BJ (cell line): ENCODE measurements at regions not wholly inside any gene's neighbourhood (a gene's known extent, or its start where the extent isn't known, plus 50 kb on each side); places are given as distances from the start of the nearest gene placed in this dataset.

Experiments used
- CTCF ChIA-PET: fragments of 350-600 bp; formaldehyde crosslinking; extraction: SDS; loops from one replicate; lab custom pipeline; 2021; ENCODE audit warnings: antibody characterized with exemption, inconsistent platforms; lab: Yijun Ruan, JAX
- POLR2A ChIA-PET: fragments of 300-600 bp; sonication (Branson Sonifier 250); formaldehyde crosslinking; extraction: SDS; loops from one replicate; lab custom pipeline; 2021; ENCODE audit warnings: antibody characterized with exemption; lab: Charles Lee
- DNase-seq: peaks from one replicate; pipeline ENCODE4 v3.0.0-alpha.2; 2011; ENCODE audit warnings: low read depth
- H3K27me3 ChIP-seq: 2 replicates; pipeline ENCODE4 v1.6.0; 2011; ENCODE audit warnings: low read length; ENCODE audit not compliant: control insufficient read depth, insufficient read depth
- H3K36me3 ChIP-seq: 2 replicates; pipeline ENCODE4 v1.5.1; 2011; ENCODE audit warnings: low read length; ENCODE audit not compliant: control insufficient read depth, insufficient read depth
- H3K4me3 ChIP-seq: 2 replicates; pipeline ENCODE4 v1.5.1; 2011; ENCODE audit warnings: low read depth, mild to moderate bottlenecking, control low read depth, low read length
- CTCF ChIP-seq: IDR thresholded peaks from 2 replicates; pipeline ENCODE4 v1.5.1; 2011; ENCODE audit warnings: low read depth, mild to moderate bottlenecking, control low read depth, inconsistent platforms, low read length, moderate library complexity; ENCODE audit not compliant: insufficient read depth

GRCh38 chr7:54332301-54332700 is 209.9 kb upstream of the VSTM2A start:
- no peaks in the 10 kb centered on the region for H3K27me3 ChIP-seq
- no peak for DNase-seq
- CTCF ChIA-PET, result no interaction called here
- H3K4me3 ChIP-seq, result no peak overlapping the region
- TF ChIP-seq CTCF, result no peak
- POLR2A ChIA-PET, result no interaction called here
- no peaks in the 10 kb centered on the region for H3K36me3 ChIP-seq

- no peaks in the 10 kb centered on the region for H3K36me3 ChIP-seq
- no peak overlapping the region for H3K4me3 ChIP-seq
- TF ChIP-seq CTCF, result no peak
- no peak for DNase-seq
- ChIA-PET CTCF (no interaction called here), POLR2A (no interaction called here)
- no peaks in the 10 kb centered on the region for H3K27me3 ChIP-seq
Observed at GRCh38 chr7:54333952-54334351, 208.2 kb upstream of the VSTM2A start.

- Histone ChIP-seq H3K4me3 (no peak overlapping the region), H3K27me3 (no peaks in the 10 kb centered on the region), H3K36me3 (no peaks in the 10 kb centered on the region)
- POLR2A ChIA-PET, result no interaction called here
- CTCF ChIA-PET, result no interaction called here
- DNase-seq, result no peak
- TF ChIP-seq CTCF, result no peak
Observed at GRCh38 chr7:54336800-54337199, 205.4 kb upstream of the VSTM2A start.

- POLR2A ChIA-PET, result no interaction called here
- no peak for TF ChIP-seq CTCF
- DNase-seq, result no peak
Observed at GRCh38 chr7:54337466-54337865, 204.7 kb upstream of the VSTM2A start.

GRCh38 chr7:54338319-54338718 is 203.9 kb upstream of the VSTM2A start:
- Histone ChIP-seq H3K36me3 (no peaks in the 10 kb centered on the region), H3K4me3 (no peak overlapping the region), H3K27me3 (no peaks in the 10 kb centered on the region)
- TF ChIP-seq CTCF, result no peak
- DNase-seq, result no peak
- ChIA-PET CTCF (interaction anchor here (0.8 kb wide), 1 partner anchor 9 kb away, joined by 3 read pairs; no protein-coding TSS in a partner anchor), POLR2A (no interaction called here)

More at GRCh38 chr7:54337466-54337865, 204.7 kb upstream of the VSTM2A start:
- H3K27me3 ChIP-seq, result no peaks in the 10 kb centered on the region
- H3K4me3 ChIP-seq, result no peak overlapping the region
- no peaks in the 10 kb centered on the region for H3K36me3 ChIP-seq
- CTCF ChIA-PET, result interaction anchor here (0.8 kb wide), 1 partner anchor 8 kb away, joined by 3 read pairs; no protein-coding TSS in a partner anchor
